NCI-H524 (cell line): ENCODE measurements at regions not wholly inside any gene's neighbourhood (a gene's known extent, or its start where the extent isn't known, plus 50 kb on each side); places are given as distances from the start of the nearest gene placed in this dataset.

Source experiments
- DNase-seq, 2 experiments: peaks; one replicate each; lab custom pipeline; 2025; lab: John Stamatoyannopoulos, UW

GRCh38 chr1:238281418-238281817 is 390.7 kb upstream of the ZP4 start:
- no peak for DNase-seq

- DNase-seq: no peak
These were observed 389.1 kb upstream of the ZP4 start for GRCh38 chr1:238279694-238280380.

- no peak for DNase-seq
These were observed 381.4 kb upstream of the ZP4 start for GRCh38 chr1:238272145-238272544.

- no peak for DNase-seq
These were observed 375.1 kb upstream of the ZP4 start for GRCh38 chr1:238265866-238266265.

- no peak for DNase-seq
These were observed 374.2 kb upstream of the ZP4 start for GRCh38 chr1:238264951-238265350.

GRCh38 chr1:238258510-238258909 is 367.8 kb upstream of the ZP4 start:
- DNase-seq: no peak

GRCh38 chr1:238257018-238257621 is 366.4 kb upstream of the ZP4 start:
- DNase-seq: no peak

- no peak for DNase-seq
These were observed 364.2 kb upstream of the ZP4 start for GRCh38 chr1:238254935-238255334.

- DNase-seq: peak in 1 of 2 experiments; percentile 26
These were observed 361.5 kb upstream of the ZP4 start for GRCh38 chr1:238252033-238252802.

- DNase-seq: no peak
These were observed 357.6 kb upstream of the ZP4 start for GRCh38 chr1:238248356-238248755.

- no peak for DNase-seq
These were observed 351.5 kb upstream of the ZP4 start for GRCh38 chr1:238242181-238242580.

GRCh38 chr1:238241607-238242006 is 350.9 kb upstream of the ZP4 start:
- no peak for DNase-seq

GRCh38 chr1:238239343-238239742 is 348.6 kb upstream of the ZP4 start:
- DNase-seq: no peak

GRCh38 chr1:238233966-238234365 is 343.2 kb upstream of the ZP4 start:
- DNase-seq: no peak

GRCh38 chr1:238232084-238232710 is 341.5 kb upstream of the ZP4 start:
- peak in 1 of 2 experiments; percentile 5 for DNase-seq

- no peak for DNase-seq
These were observed 336.1 kb upstream of the ZP4 start for GRCh38 chr1:238226810-238227209.

GRCh38 chr1:238223076-238223640 is 332.4 kb upstream of the ZP4 start:
- DNase-seq: no peak

- no peak for DNase-seq
These were observed 331.0 kb upstream of the ZP4 start for GRCh38 chr1:238221738-238222137.

- no peak for DNase-seq
These were observed 323.7 kb upstream of the ZP4 start for GRCh38 chr1:238214449-238214848.

- no peak for DNase-seq
These were observed 314.4 kb upstream of the ZP4 start for GRCh38 chr1:238205045-238205662.

- DNase-seq: no peak
These were observed 311.3 kb upstream of the ZP4 start for GRCh38 chr1:238201992-238202391.

GRCh38 chr1:238199325-238199724 is 308.6 kb upstream of the ZP4 start:
- no peak for DNase-seq
